ENCODE measurements at regions not wholly inside any gene's neighbourhood (a gene's known extent, or its start where the extent isn't known, plus 50 kb on each side); places are given as distances from the start of the nearest gene placed in this dataset.

GRCh38 chr1:190564117-190564516 is 86.5 kb upstream of the BRINP3 start:
- TF ChIP-seq EZH2 (IDR thresholded peaks at IDR 0.05) = no peak
- TF ChIP-seq EZH2phosphoT487 (IDR thresholded peaks at IDR 0.05) = no peak
- TF ChIP-seq CTCF (IDR thresholded peaks at IDR 0.05) = no peak
